ENCODE measurements at regions not wholly inside any gene's neighbourhood (a gene's known extent, or its start where the extent isn't known, plus 50 kb on each side); places are given as distances from the start of the nearest gene placed in this dataset.

GRCh38 chr18:77340815-77341214, 91.2 kb downstream of the GALR1 start:
- no peak for TF ChIP-seq CTCF (IDR thresholded peaks at IDR 0.05; ENCODE audit: poor library complexity, severe bottlenecking)
- TF ChIP-seq EP300 (conservative IDR thresholded peaks at IDR 0.05; ENCODE audit: poor library complexity, severe bottlenecking), result no peak
- no peak for TF ChIP-seq TAF1 (IDR thresholded peaks at IDR 0.05; ENCODE audit: low read depth)
- TF ChIP-seq RAD21 (conservative IDR thresholded peaks at IDR 0.05), result no peak
- TF ChIP-seq EZH2 (IDR thresholded peaks at IDR 0.05; ENCODE audit: borderline replicate concordance, insufficient read depth, low read length, poor library complexity, severe bottlenecking), result no peak
